Naive B cell (primary cell): ENCODE measurements at regions not wholly inside any gene's neighbourhood (a gene's known extent, or its start where the extent isn't known, plus 50 kb on each side); places are given as distances from the start of the nearest gene placed in this dataset.

ENCODE experiments used
- ATAC-seq, 2 donors: fragments of 150-1000 bp; cut with Tn5 transposase; 2 replicates each; pipeline ENCODE4 v1.10.0; 2021; ENCODE audit warnings: low read depth in 2 of 2, mild to moderate bottlenecking in 2 of 2, moderate library complexity in 2 of 2
- DNase-seq: peaks from one replicate; pipeline ENCODE4 v3.0.0; 2022
- H3K27ac Mint-ChIP-seq, 6 donors: one replicate each; pipeline ENCODE4 v1.8.0; 2020 to 2022; ENCODE audit warnings: mild to moderate bottlenecking in 6 of 6, mixed read lengths in 6 of 6, moderate library complexity in 5 of 6, inconsistent platforms in 2 of 6
- H3K27me3 Mint-ChIP-seq, 3 donors: one replicate each; pipeline ENCODE4 v1.8.0; 2021 to 2022; ENCODE audit warnings: mixed read lengths in 3 of 3, mild to moderate bottlenecking in 1 of 3
- H3K36me3 Mint-ChIP-seq, 2 donors: one replicate each; pipeline ENCODE4 v1.8.0; 2020 to 2022; ENCODE audit warnings: mixed read lengths in 2 of 2, inconsistent platforms in 1 of 2, mild to moderate bottlenecking in 1 of 2
- H3K4me1 Mint-ChIP-seq, 3 donors: one replicate each; pipeline ENCODE4 v1.8.0; 2020 to 2022; ENCODE audit warnings: mixed read lengths in 3 of 3, inconsistent platforms in 1 of 3, mild to moderate bottlenecking in 1 of 3, moderate library complexity in 1 of 3
- H3K4me3 Mint-ChIP-seq, 8 donors: one replicate each; pipeline ENCODE4 v1.8.0; 2020 to 2022; ENCODE audit warnings: mild to moderate bottlenecking in 8 of 8, mixed read lengths in 8 of 8, moderate library complexity in 8 of 8, inconsistent platforms in 2 of 8
- H3K9me3 Mint-ChIP-seq, 7 donors: one replicate each; pipeline ENCODE4 v1.8.0; 2020 to 2022; ENCODE audit warnings: mixed read lengths in 7 of 7, mild to moderate bottlenecking in 5 of 7, inconsistent platforms in 2 of 7, moderate library complexity in 1 of 7

GRCh38 chr22:44411226-44412135 lies 86.6 kb downstream of the RTL6 start:
- Mint-ChIP-seq H3K9me3 (peaks cover 0 to 8% (median 4%) of the 10 kb centered on the region in 7 donors), H3K27me3 (peaks cover 0 to 18% (median 4%) of the 10 kb centered on the region in 3 donors), H3K4me3 (no peak overlapping the region), H3K4me1 (no peaks in the 10 kb centered on the region), H3K36me3 (no peaks in the 10 kb centered on the region), H3K27ac (no peak overlapping the region)
- DNase-seq (no peak), ATAC-seq (no peak)

- no peak overlapping the region for H3K27ac Mint-ChIP-seq
- H3K4me3 Mint-ChIP-seq: no peak overlapping the region
- DNase-seq (no peak), ATAC-seq (no peak)
- no peaks in the 10 kb centered on the region for H3K9me3 Mint-ChIP-seq
- H3K4me1 Mint-ChIP-seq: no peaks in the 10 kb centered on the region
- H3K27me3 Mint-ChIP-seq: peaks cover 0 to 18% (median 4%) of the 10 kb centered on the region in 3 donors
- no peaks in the 10 kb centered on the region for H3K36me3 Mint-ChIP-seq
Measured at GRCh38 chr22:44410451-44410991, 87.5 kb downstream of the RTL6 start.

- peaks cover 0 to 18% (median 4%) of the 10 kb centered on the region in 3 donors for H3K27me3 Mint-ChIP-seq
Measured at GRCh38 chr22:44409974-44410316, 88.1 kb downstream of the RTL6 start.

GRCh38 chr22:44409211-44409973 lies 88.6 kb downstream of the RTL6 start:
- Mint-ChIP-seq H3K27me3 (peaks cover 0 to 18% (median 4%) of the 10 kb centered on the region in 3 donors), H3K4me1 (no peaks in the 10 kb centered on the region), H3K9me3 (no peaks in the 10 kb centered on the region), H3K4me3 (no peak overlapping the region), H3K36me3 (no peaks in the 10 kb centered on the region), H3K27ac (no peak overlapping the region)
- ATAC-seq (no peak), DNase-seq (no peak)

More at GRCh38 chr22:44409974-44410316, 88.1 kb downstream of the RTL6 start:
- ATAC-seq: no peak
- H3K4me1 Mint-ChIP-seq: no peaks in the 10 kb centered on the region
- no peak for DNase-seq
- no peaks in the 10 kb centered on the region for H3K36me3 Mint-ChIP-seq
- no peaks in the 10 kb centered on the region for H3K9me3 Mint-ChIP-seq
- H3K27ac Mint-ChIP-seq: no peak overlapping the region
- H3K4me3 Mint-ChIP-seq: no peak overlapping the region

- ATAC-seq (no peak), DNase-seq (no peak)
- no peaks in the 10 kb centered on the region for H3K9me3 Mint-ChIP-seq
- H3K36me3 Mint-ChIP-seq: no peaks in the 10 kb centered on the region
- H3K27ac Mint-ChIP-seq: no peak overlapping the region
- no peaks in the 10 kb centered on the region for H3K4me1 Mint-ChIP-seq
- H3K4me3 Mint-ChIP-seq: no peak overlapping the region
- H3K27me3 Mint-ChIP-seq: peaks cover 0 to 18% (median 4%) of the 10 kb centered on the region in 3 donors
Measured at GRCh38 chr22:44408829-44409192, 89.2 kb downstream of the RTL6 start.

GRCh38 chr22:44407987-44408828 lies 89.8 kb downstream of the RTL6 start:
- H3K9me3 Mint-ChIP-seq: no peaks in the 10 kb centered on the region
- peaks cover 0 to 2% (median 0%) of the 10 kb centered on the region in 3 donors for H3K4me1 Mint-ChIP-seq
- no peak overlapping the region for H3K27ac Mint-ChIP-seq
- no peak overlapping the region for H3K4me3 Mint-ChIP-seq
- no peaks in the 10 kb centered on the region for H3K36me3 Mint-ChIP-seq
- ATAC-seq (no peak), DNase-seq (no peak)
- peaks cover 0 to 22% (median under 1%) of the 10 kb centered on the region in 3 donors for H3K27me3 Mint-ChIP-seq

GRCh38 chr22:44407171-44407986 lies 90.7 kb downstream of the RTL6 start:
- no peak overlapping the region for H3K4me3 Mint-ChIP-seq
- peaks cover 0 to 20% (median 1%) of the 10 kb centered on the region in 3 donors for H3K27me3 Mint-ChIP-seq
- no peaks in the 10 kb centered on the region for H3K9me3 Mint-ChIP-seq
- H3K36me3 Mint-ChIP-seq: no peaks in the 10 kb centered on the region
- H3K27ac Mint-ChIP-seq: no peak overlapping the region
- peaks cover 0 to 2% (median 0%) of the 10 kb centered on the region in 3 donors for H3K4me1 Mint-ChIP-seq
- ATAC-seq (no peak), DNase-seq (no peak)

GRCh38 chr22:44406341-44407170 lies 91.5 kb downstream of the RTL6 start:
- no peak for ATAC-seq

GRCh38 chr22:44405661-44406060 lies 92.4 kb downstream of the RTL6 start:
- Mint-ChIP-seq H3K36me3 (no peaks in the 10 kb centered on the region), H3K4me1 (peaks cover 0 to 2% (median 0%) of the 10 kb centered on the region in 3 donors), H3K27me3 (peaks cover 0 to 18% (median 9%) of the 10 kb centered on the region in 3 donors), H3K27ac (no peak overlapping the region), H3K9me3 (no peaks in the 10 kb centered on the region), H3K4me3 (no peak overlapping the region)
- DNase-seq: no peak
- ATAC-seq: no peak

More at GRCh38 chr22:44406341-44407170, 91.5 kb downstream of the RTL6 start:
- peaks cover 0 to 18% (median 9%) of the 10 kb centered on the region in 3 donors for H3K27me3 Mint-ChIP-seq
- H3K4me1 Mint-ChIP-seq: peaks cover 0 to 2% (median 0%) of the 10 kb centered on the region in 3 donors
- no peak overlapping the region for H3K27ac Mint-ChIP-seq
- no peaks in the 10 kb centered on the region for H3K36me3 Mint-ChIP-seq
- H3K4me3 Mint-ChIP-seq: no peak overlapping the region
- no peak for DNase-seq
- no peaks in the 10 kb centered on the region for H3K9me3 Mint-ChIP-seq

- Mint-ChIP-seq H3K27ac (no peak overlapping the region), H3K9me3 (no peaks in the 10 kb centered on the region), H3K27me3 (peaks cover 0 to 18% (median 9%) of the 10 kb centered on the region in 3 donors), H3K4me3 (no peak overlapping the region), H3K36me3 (no peaks in the 10 kb centered on the region), H3K4me1 (peaks cover 0 to 2% (median 0%) of the 10 kb centered on the region in 3 donors)
- DNase-seq (no peak), ATAC-seq (no peak)
Measured at GRCh38 chr22:44404341-44405020, 91.7 kb upstream of the SHISAL1 start.

- Mint-ChIP-seq H3K4me1 (peaks cover 0 to 2% (median 0%) of the 10 kb centered on the region in 3 donors), H3K27ac (no peak overlapping the region), H3K36me3 (no peaks in the 10 kb centered on the region), H3K9me3 (no peaks in the 10 kb centered on the region), H3K4me3 (peak overlapping the region in 1 of 8 donors; percentile 36), H3K27me3 (peaks cover 0 to 18% (median 9%) of the 10 kb centered on the region in 3 donors)
- DNase-seq (no peak), ATAC-seq (no peak)
Measured at GRCh38 chr22:44403602-44404329, 91.0 kb upstream of the SHISAL1 start.
